Type B pancreatic cell (in vitro differentiated cells): ENCODE measurements at regions not wholly inside any gene's neighbourhood (a gene's known extent, or its start where the extent isn't known, plus 50 kb on each side); places are given as distances from the start of the nearest gene placed in this dataset.

Experiments used
- DNase-seq: peaks from one replicate; pipeline ENCODE4 v3.0.0; 2021; ENCODE audit warnings: mixed read lengths; ENCODE audit not compliant: unreplicated experiment; ENCODE audit errors: extremely low spot score
- H3K27ac Mint-ChIP-seq: 2 replicates; pipeline ENCODE4 v1.8.0; 2021; ENCODE audit warnings: mild to moderate bottlenecking, mixed read lengths
- H3K27me3 Mint-ChIP-seq: 2 replicates; pipeline ENCODE4 v1.8.0; 2021; ENCODE audit warnings: mixed read lengths
- H3K36me3 Mint-ChIP-seq: 2 replicates; pipeline ENCODE4 v1.8.0; 2021; ENCODE audit warnings: mixed read lengths
- H3K4me1 Mint-ChIP-seq: one replicate; pipeline ENCODE4 v1.8.0; 2021; ENCODE audit warnings: mixed read lengths; ENCODE audit not compliant: unreplicated experiment
- H3K4me3 Mint-ChIP-seq: 2 replicates; pipeline ENCODE4 v1.8.0; 2021; ENCODE audit warnings: mild to moderate bottlenecking, mixed read lengths
- H3K9me3 Mint-ChIP-seq: 2 replicates; pipeline ENCODE4 v1.8.0; 2021; ENCODE audit warnings: mixed read lengths
- TF ChIP-seq, protein P1 (sequence below): fragments of 200-600 bp; sonication (generic); conservative IDR thresholded peaks from 2 replicates; pipeline ENCODE4 v1.5.0; 2021; ENCODE audit warnings: antibody characterized with exemption, mild to moderate bottlenecking

DNA sequence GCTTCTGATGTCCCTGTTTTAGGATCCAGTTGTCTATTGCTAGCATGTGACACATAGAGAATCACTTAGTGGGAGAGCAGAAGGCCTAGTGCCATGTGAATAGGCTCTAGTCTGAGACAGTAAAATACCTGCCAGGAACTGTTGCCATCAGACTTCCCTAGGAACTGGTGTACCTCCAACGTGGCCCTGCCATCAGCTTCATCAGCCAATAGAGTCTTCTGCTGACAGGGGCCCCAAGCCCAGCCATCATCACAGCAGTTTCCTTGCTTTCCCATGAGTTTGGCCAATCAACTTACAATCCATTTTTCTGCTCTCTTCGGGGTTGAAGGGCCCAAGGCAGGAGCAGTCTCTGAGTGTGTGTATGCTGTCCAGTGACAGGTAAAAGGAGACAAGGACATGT lies 128.4 kb upstream of the ADRA1B start:
- H3K27ac Mint-ChIP-seq = no peak overlapping the region
- H3K27me3 Mint-ChIP-seq = peaks cover 8% of the 10 kb centered on the region
- H3K36me3 Mint-ChIP-seq = no peaks in the 10 kb centered on the region
- H3K9me3 Mint-ChIP-seq = no peaks in the 10 kb centered on the region
- DNase-seq = no peak
- H3K4me1 Mint-ChIP-seq = peaks cover 27% of the 10 kb centered on the region
- H3K4me3 Mint-ChIP-seq = no peak overlapping the region
- TF ChIP-seq, protein P1, sequence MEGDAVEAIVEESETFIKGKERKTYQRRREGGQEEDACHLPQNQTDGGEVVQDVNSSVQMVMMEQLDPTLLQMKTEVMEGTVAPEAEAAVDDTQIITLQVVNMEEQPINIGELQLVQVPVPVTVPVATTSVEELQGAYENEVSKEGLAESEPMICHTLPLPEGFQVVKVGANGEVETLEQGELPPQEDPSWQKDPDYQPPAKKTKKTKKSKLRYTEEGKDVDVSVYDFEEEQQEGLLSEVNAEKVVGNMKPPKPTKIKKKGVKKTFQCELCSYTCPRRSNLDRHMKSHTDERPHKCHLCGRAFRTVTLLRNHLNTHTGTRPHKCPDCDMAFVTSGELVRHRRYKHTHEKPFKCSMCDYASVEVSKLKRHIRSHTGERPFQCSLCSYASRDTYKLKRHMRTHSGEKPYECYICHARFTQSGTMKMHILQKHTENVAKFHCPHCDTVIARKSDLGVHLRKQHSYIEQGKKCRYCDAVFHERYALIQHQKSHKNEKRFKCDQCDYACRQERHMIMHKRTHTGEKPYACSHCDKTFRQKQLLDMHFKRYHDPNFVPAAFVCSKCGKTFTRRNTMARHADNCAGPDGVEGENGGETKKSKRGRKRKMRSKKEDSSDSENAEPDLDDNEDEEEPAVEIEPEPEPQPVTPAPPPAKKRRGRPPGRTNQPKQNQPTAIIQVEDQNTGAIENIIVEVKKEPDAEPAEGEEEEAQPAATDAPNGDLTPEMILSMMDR = no peak

DNA sequence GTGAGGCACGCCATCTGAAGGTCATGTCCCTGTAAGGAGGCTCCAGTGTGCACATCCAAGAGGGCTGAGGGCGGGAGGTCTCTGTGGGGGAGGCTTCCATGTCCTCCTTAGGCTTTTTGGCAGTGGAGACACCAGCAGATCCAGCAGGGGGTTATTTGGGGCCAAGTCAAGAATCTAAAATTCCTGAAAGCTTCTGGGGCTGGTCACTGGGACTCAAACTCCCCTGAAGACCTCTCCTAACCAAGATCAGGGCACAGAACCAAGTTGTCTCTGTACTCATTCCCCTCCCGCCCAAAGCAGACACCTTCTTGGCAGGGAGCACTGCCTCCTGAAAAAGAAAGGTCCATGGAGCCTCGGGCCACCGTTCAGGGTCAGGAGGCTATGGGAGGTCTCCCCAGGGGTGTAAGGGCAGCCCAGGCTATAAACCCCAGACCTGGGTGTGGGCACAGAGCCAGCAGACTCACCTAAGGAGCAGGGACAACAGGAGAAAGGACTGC lies 127.4 kb upstream of the ADRA1B start:
- TF ChIP-seq, protein P1 = no peak
- H3K27ac Mint-ChIP-seq = no peak overlapping the region

DNA sequence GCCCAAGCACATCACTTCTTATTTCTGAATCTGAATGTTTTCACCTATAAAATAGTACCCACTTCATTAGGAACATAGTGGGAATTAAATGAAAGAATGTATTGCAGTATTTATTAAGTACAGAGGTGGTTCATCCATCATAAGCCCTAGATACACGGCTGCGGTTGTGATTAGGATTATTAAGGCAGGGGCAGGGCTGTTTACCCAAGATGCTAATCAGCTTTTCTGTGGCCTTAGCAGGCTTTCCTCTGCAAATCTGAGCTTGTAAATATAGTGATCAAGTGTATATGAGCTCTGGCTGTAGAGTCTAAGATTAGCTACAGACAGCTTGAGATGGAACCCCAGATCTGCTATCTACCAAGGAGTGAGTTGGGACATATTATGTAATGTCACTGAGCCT lies 124.1 kb upstream of the ADRA1B start:
- Mint-ChIP-seq H3K27ac (no peak overlapping the region), H3K9me3 (no peaks in the 10 kb centered on the region), H3K4me3 (no peak overlapping the region), H3K36me3 (no peaks in the 10 kb centered on the region), H3K4me1 (peaks cover 10% of the 10 kb centered on the region), H3K27me3 (no peaks in the 10 kb centered on the region)
- TF ChIP-seq, protein P1 = no peak
- DNase-seq = no peak

More for the DNA sequence above, 127.4 kb upstream of the ADRA1B start:
- Mint-ChIP-seq H3K4me3 (no peak overlapping the region), H3K36me3 (no peaks in the 10 kb centered on the region), H3K4me1 (peaks cover 27% of the 10 kb centered on the region), H3K27me3 (peaks cover 2% of the 10 kb centered on the region), H3K9me3 (no peaks in the 10 kb centered on the region)
- no peak for DNase-seq

DNA sequence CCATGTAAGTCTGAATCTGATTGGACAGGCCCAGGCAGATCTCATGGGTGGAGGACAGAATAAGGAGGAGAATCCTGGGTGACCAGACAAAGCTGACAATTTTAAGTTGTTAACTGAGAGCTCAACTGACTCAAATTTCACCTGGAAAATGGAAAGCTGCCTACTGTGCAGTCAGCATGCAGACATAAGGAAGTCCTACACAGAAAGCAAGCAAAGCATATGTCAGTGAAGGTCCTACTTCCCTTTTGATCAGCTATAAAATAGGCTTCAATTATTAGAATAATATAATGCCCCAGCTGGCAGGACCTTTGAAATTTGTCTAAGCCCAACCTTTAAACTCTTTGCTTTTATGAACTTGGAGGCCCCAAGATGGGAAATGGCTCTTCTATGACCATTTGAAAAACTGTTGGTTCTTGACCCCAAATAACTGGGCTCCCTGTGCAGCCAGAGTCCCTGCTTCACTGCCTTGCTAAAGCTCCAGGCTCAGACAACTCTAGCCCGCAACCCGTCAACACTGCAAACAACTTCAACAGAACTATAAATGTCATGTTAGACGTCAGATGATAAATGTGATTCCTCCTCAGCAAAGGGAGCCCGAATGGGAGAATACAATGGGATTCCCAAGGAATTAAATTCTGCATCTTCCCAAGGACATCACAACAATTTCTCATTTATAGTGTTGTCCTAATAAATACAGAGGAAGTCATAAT lies 118.9 kb upstream of the ADRA1B start:
- Mint-ChIP-seq H3K27ac (no peak overlapping the region), H3K36me3 (no peaks in the 10 kb centered on the region), H3K4me1 (no peaks in the 10 kb centered on the region), H3K27me3 (peaks cover 4% of the 10 kb centered on the region), H3K9me3 (no peaks in the 10 kb centered on the region), H3K4me3 (no peak overlapping the region)
- DNase-seq = no peak
- TF ChIP-seq, protein P1 = no peak

DNA sequence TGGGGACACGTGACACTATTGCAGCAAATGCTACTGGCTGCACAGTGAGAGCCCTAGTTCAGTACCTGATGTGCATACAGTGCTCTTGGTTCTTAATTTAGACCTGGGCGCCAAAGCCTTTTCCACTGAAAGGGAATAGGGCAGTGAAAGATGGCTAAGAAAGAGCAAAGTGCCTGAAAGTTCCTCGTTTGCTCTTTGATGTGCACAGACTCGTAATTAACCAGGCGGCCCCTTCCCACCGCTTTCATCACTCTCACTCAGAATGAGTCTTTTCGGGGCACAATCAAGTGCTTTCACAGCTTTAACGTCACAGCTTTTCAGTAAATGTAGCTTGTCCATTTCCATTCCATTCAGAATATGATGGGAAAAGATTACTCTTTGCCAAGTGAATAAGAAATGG lies 116.6 kb upstream of the ADRA1B start:
- H3K4me1 Mint-ChIP-seq = no peaks in the 10 kb centered on the region
- H3K36me3 Mint-ChIP-seq = no peaks in the 10 kb centered on the region
- no peak for DNase-seq
- peaks cover 4% of the 10 kb centered on the region for H3K27me3 Mint-ChIP-seq
- TF ChIP-seq, protein P1 = no peak
- no peak overlapping the region for H3K27ac Mint-ChIP-seq
- no peak overlapping the region for H3K4me3 Mint-ChIP-seq
- no peaks in the 10 kb centered on the region for H3K9me3 Mint-ChIP-seq
